Stomach (tissue), 8 donors: ENCODE measurements at regions not wholly inside any gene's neighbourhood (a gene's known extent, or its start where the extent isn't known, plus 50 kb on each side); places are given as distances from the start of the nearest gene placed in this dataset.

Experiments used
- DNase-seq, 2 donors: peaks; one replicate each; pipeline versions ENCODE4 v3.0.0 to v3.0.0-alpha.2; 2013 to 2019
- H3K27ac ChIP-seq, 5 donors: fragments of 200-600 bp in 4 of 5; sonication (generic) in 4 of 5; one replicate each; pipeline ENCODE4 v1.5.1; 2013 to 2019; ENCODE audit warnings: mild to moderate bottlenecking in 1 of 5, moderate library complexity in 1 of 5
- H3K27me3 ChIP-seq, 3 donors: fragments of 200-600 bp; sonication (generic); one replicate each; pipeline ENCODE4 v1.5.1; 2017 to 2019; ENCODE audit warnings: mixed run types in 1 of 3
- H3K36me3 ChIP-seq, 4 donors: fragments of 200-600 bp; sonication (generic); 1 replicate in 3 of 4; 2 replicates in 1 of 4; pipeline ENCODE4 v1.5.1; 2016 to 2019
- H3K4me1 ChIP-seq, 4 donors: fragments of 200-600 bp; sonication (generic); one replicate each; pipeline ENCODE4 v1.5.1; 2016 to 2019
- H3K4me3 ChIP-seq, 4 donors: fragments of 200-600 bp; sonication (generic) in 3 of 4; one replicate each; pipeline ENCODE4 v1.5.1; 2016 to 2019; ENCODE audit warnings: mild to moderate bottlenecking in 1 of 4
- H3K9me3 ChIP-seq, 4 donors: fragments of 200-600 bp; sonication (generic); one replicate each; pipeline ENCODE4 v1.5.1; 2016 to 2019
- CTCF ChIP-seq, 7 experiments: fragments of 450-650 bp in 4 of 7; fragments of 200-600 bp in 3 of 7; sonication (generic) in 3 of 7; IDR thresholded peaks; one replicate each; pipeline ENCODE4 v1.5.1; 2016 to 2019; ENCODE audit warnings: antibody characterized with exemption in 7 of 7, control low read depth in 2 of 7, mild to moderate bottlenecking in 1 of 7
- EP300 ChIP-seq: sonication (generic); formaldehyde crosslinking; IDR thresholded peaks from one replicate; pipeline ENCODE4 v1.6.1; 2017; ENCODE audit warnings: antibody characterized with exemption
- POLR2A ChIP-seq, 4 donors: fragments of 450-650 bp; IDR thresholded peaks; one replicate each; pipeline ENCODE4 v1.6.1; 2016; ENCODE audit warnings: antibody characterized with exemption in 4 of 4, control low read depth in 2 of 4, mild to moderate bottlenecking in 1 of 4, moderate library complexity in 1 of 4
- POLR2AphosphoS5 ChIP-seq, 3 donors: sonication (generic); formaldehyde crosslinking; IDR thresholded peaks; one replicate each; pipeline ENCODE4 v1.6.1; 2016; ENCODE audit warnings: antibody characterized with exemption in 3 of 3
- WGBS, 5 donors: extraction: QIAGEN DNeasy Blood & Tissue Kit in 3 of 5; methylation state at CpG; one replicate each; pipeline versions ENCODE4 v1.1.5 to v1.1.7; 2013 to 2018; 5-methylcytosine and 5-hydroxymethylcytosine counted together
- intact Hi-C: fragments of 100-400 bp; cut with DNase I; formaldehyde crosslinking; loops from one replicate; pipeline ENCODE4 v1.15.1; 2023; ENCODE audit warnings: low total_unique reads
- donor health status: healthy with polysubstance abuse.
- donor health status: Bipolar disorder and iron deficiency.
- donor health status: healthy.

- Histone ChIP-seq H3K36me3 (no peaks in the 10 kb centered on the region), H3K27me3 (no peaks in the 10 kb centered on the region), H3K4me1 (peaks cover 0 to 10% (median 6%) of the 10 kb centered on the region in 4 donors), H3K27ac (no peak overlapping the region), H3K9me3 (no peaks in the 10 kb centered on the region), H3K4me3 (no peak overlapping the region)
- no peak for DNase-seq
- TF ChIP-seq CTCF (IDR thresholded peaks at IDR 0.05) (no peak), POLR2A (IDR thresholded peaks at IDR 0.05) (no peak), EP300 (no peak), POLR2AphosphoS5 (IDR thresholded peaks at IDR 0.05) (no peak)
- intact Hi-C loops, result no loop called here
- WGBS, 5 donors, result 51 to 60% (median 52%) methylated on average over 5 of the region's 5 CpGs
Observed at GRCh38 chr12:68557011-68557730, 53.5 kb upstream of the RAP1B start.

GRCh38 chr12:68559246-68559645 lies 51.5 kb upstream of the RAP1B start:
- Histone ChIP-seq H3K27ac (no peak overlapping the region), H3K27me3 (no peaks in the 10 kb centered on the region), H3K9me3 (no peaks in the 10 kb centered on the region), H3K4me3 (no peak overlapping the region), H3K4me1 (peaks cover 0 to 10% (median 6%) of the 10 kb centered on the region in 4 donors), H3K36me3 (no peaks in the 10 kb centered on the region)
- intact Hi-C loops, result no loop called here
- DNase-seq, result no peak
- TF ChIP-seq EP300, result no peak
- TF ChIP-seq POLR2A (IDR thresholded peaks at IDR 0.05), result no peak
- no peak for TF ChIP-seq POLR2AphosphoS5 (IDR thresholded peaks at IDR 0.05)
- no peak for TF ChIP-seq CTCF (IDR thresholded peaks at IDR 0.05)
- 67 to 89% (median 80%) methylated on average over 1 of the region's 1 CpG for WGBS, 5 donors

GRCh38 chr12:68559984-68560850 lies 50.5 kb upstream of the RAP1B start:
- intact Hi-C loops, result no loop called here
- peak in 1 of 2 donors; percentile 67 for DNase-seq

More at GRCh38 chr12:68559984-68560850, 50.5 kb upstream of the RAP1B start:
- TF ChIP-seq CTCF (IDR thresholded peaks at IDR 0.05), result no peak
- no peak for TF ChIP-seq POLR2A (IDR thresholded peaks at IDR 0.05)
- TF ChIP-seq EP300, result no peak
- no peak for TF ChIP-seq POLR2AphosphoS5 (IDR thresholded peaks at IDR 0.05)
- H3K27me3 ChIP-seq, result no peaks in the 10 kb centered on the region
- peaks cover 0 to 15% (median 7%) of the 10 kb centered on the region in 4 donors for H3K4me1 ChIP-seq
- H3K4me3 ChIP-seq, result no peak overlapping the region
- peak overlapping the region in 2 of 5 donors; percentile 20 to 48 for H3K27ac ChIP-seq
- 47 to 62% (median 51%) methylated on average over 8 of the region's 8 CpGs for WGBS, 5 donors
- no peaks in the 10 kb centered on the region for H3K9me3 ChIP-seq
- H3K36me3 ChIP-seq, result no peaks in the 10 kb centered on the region
